SK-N-SH (cell line): ENCODE measurements at regions not wholly inside any gene's neighbourhood (a gene's known extent, or its start where the extent isn't known, plus 50 kb on each side); places are given as distances from the start of the nearest gene placed in this dataset.

ENCODE experiments used
- CTCF ChIA-PET: fragments of 300-600, 350-600 bp; formaldehyde crosslinking; extraction: SDS; loops from one replicate; lab custom pipeline; 2021; lab: Yijun Ruan, JAX
- POLR2A ChIA-PET: fragments of 350-600 bp; sonication (Branson Sonifier 250); formaldehyde crosslinking; extraction: SDS; loops from one replicate; lab custom pipeline; 2020; ENCODE audit warnings: antibody characterized with exemption, inconsistent platforms; lab: Yijun Ruan, JAX
- DNase-seq: peaks from one replicate; pipeline ENCODE4 v3.0.0; 2012
- H2AFZ ChIP-seq: fragments of 200-600 bp; sonication (generic); 2 replicates; pipeline ENCODE4 v1.8.1; 2016; ENCODE audit warnings: antibody characterized with exemption, mild to moderate bottlenecking, low read depth
- H3F3A ChIP-seq: fragments of 200-600 bp; sonication (generic); replicated peaks from 2 replicates; pipeline ENCODE3; 2016; ENCODE audit warnings: antibody characterized with exemption, mild to moderate bottlenecking; ENCODE audit not compliant: insufficient read depth
- H3K27ac ChIP-seq, 2 experiments: fragments of 200-500 bp in 1 of 2; fragments of 200-600 bp in 1 of 2; sonication (Bioruptor generic) in 1 of 2; sonication (generic), shearing (Covaris generic) in 1 of 2; 2 replicates each; pipeline versions ENCODE4 v1.5.1 to v1.6.1; 2014 to 2016; ENCODE audit warnings: low read depth in 2 of 2, inconsistent platforms in 1 of 2, low read length in 1 of 2, mild to moderate bottlenecking in 1 of 2, mixed read lengths in 1 of 2
- H3K27me3 ChIP-seq: fragments of 200-600 bp; sonication (generic), shearing (Covaris generic); 2 replicates; pipeline ENCODE4 v1.6.1; 2016; ENCODE audit warnings: mixed run types; ENCODE audit not compliant: insufficient read depth
- H3K36me3 ChIP-seq, 2 experiments: fragments of 200-500 bp in 1 of 2; fragments of 200-600 bp in 1 of 2; sonication (Bioruptor generic) in 1 of 2; sonication (generic) in 1 of 2; replicated peaks in 1 of 2; 2 replicates each; pipeline versions ENCODE3 to v1.5.1; 2014 to 2016; ENCODE audit warnings: low read length in 1 of 2, mild to moderate bottlenecking in 1 of 2; ENCODE audit not compliant: insufficient read depth in 2 of 2, control insufficient read depth in 1 of 2
- H3K4me1 ChIP-seq, 2 experiments: fragments of 200-500 bp in 1 of 2; fragments of 200-600 bp in 1 of 2; sonication (Bioruptor generic) in 1 of 2; sonication (generic), shearing (Covaris generic) in 1 of 2; 2 replicates each; pipeline versions ENCODE4 v1.5.1 to v1.6.1; 2014 to 2016; ENCODE audit warnings: low read depth in 1 of 2, low read length in 1 of 2, mixed run types in 1 of 2; ENCODE audit not compliant: insufficient read depth in 2 of 2, control insufficient read depth in 1 of 2
- H3K4me2 ChIP-seq: fragments of 200-600 bp; sonication (generic), shearing (Covaris generic); 2 replicates; pipeline ENCODE4 v1.6.1; 2017; ENCODE audit warnings: mixed run types
- H3K4me3 ChIP-seq, 2 experiments: fragments of 200-500 bp in 1 of 2; fragments of 200-600 bp in 1 of 2; sonication (Bioruptor generic) in 1 of 2; sonication (generic), shearing (Covaris generic) in 1 of 2; 2 replicates each; pipeline versions ENCODE4 v1.5.1 to v1.8.1; 2014 to 2016; ENCODE audit warnings: low read depth in 2 of 2, inconsistent platforms in 1 of 2, low read length in 1 of 2, mild to moderate bottlenecking in 1 of 2, mixed read lengths in 1 of 2, moderate library complexity in 1 of 2
- H3K79me2 ChIP-seq: fragments of 200-600 bp; sonication (generic); 2 replicates; pipeline ENCODE4 v1.8.1; 2017; ENCODE audit warnings: mild to moderate bottlenecking; ENCODE audit not compliant: insufficient read depth
- H3K9ac ChIP-seq: fragments of 200-600 bp; sonication (generic); 2 replicates; pipeline ENCODE4 v1.6.1; 2017; ENCODE audit warnings: mixed run types
- H3K9me2 ChIP-seq: fragments of 200-600 bp; sonication (generic); 2 replicates; pipeline ENCODE4 v1.6.1; 2017; ENCODE audit warnings: mixed run types
- H3K9me3 ChIP-seq: fragments of 200-600 bp; sonication (generic); 2 replicates; pipeline ENCODE4 v1.6.1; 2017; ENCODE audit warnings: mixed run types, mild to moderate bottlenecking, moderate library complexity
- H4K20me1 ChIP-seq: fragments of 200-600 bp; sonication (generic); 2 replicates; pipeline ENCODE4 v1.6.1; 2017; ENCODE audit warnings: mild to moderate bottlenecking, mixed run types; ENCODE audit not compliant: insufficient read depth
- CHD2 ChIP-seq: fragments of 150-350 bp; IDR thresholded peaks from 2 replicates; pipeline ENCODE4 v1.6.1; 2018; ENCODE audit warnings: low read length; ENCODE audit not compliant: partially characterized antibody
- EZH2phosphoT487 ChIP-seq: fragments of 200-600 bp; sonication (generic); IDR thresholded peaks from 2 replicates; pipeline ENCODE4 v1.6.1; 2017; ENCODE audit warnings: low read depth, mixed run types, mild to moderate bottlenecking, antibody characterized with exemption, moderate library complexity, borderline replicate concordance
- FOXJ3 ChIP-seq: sonication (generic); formaldehyde crosslinking; IDR thresholded peaks from 2 replicates; pipeline ENCODE4 v1.5.1; 2020; ENCODE audit warnings: mild to moderate bottlenecking, missing genetic modification reagents
- FOXM1 ChIP-seq: IDR thresholded peaks from 2 replicates; pipeline ENCODE4 v1.4.0; 2012; ENCODE audit warnings: low read depth, mild to moderate bottlenecking
- GATA2 ChIP-seq: sonication (generic); formaldehyde crosslinking; IDR thresholded peaks from 2 replicates; pipeline ENCODE4 v1.5.0; 2020; ENCODE audit warnings: mild to moderate bottlenecking, missing genetic modification reagents
- NFIC ChIP-seq: IDR thresholded peaks from 2 replicates; pipeline ENCODE4 v1.4.0; 2012; ENCODE audit warnings: borderline replicate concordance
- RAD21 ChIP-seq: IDR thresholded peaks from 2 replicates; pipeline ENCODE4 v1.6.1; 2012; ENCODE audit warnings: mild to moderate bottlenecking, low read length
- RCOR1 ChIP-seq: fragments of 150-350 bp; IDR thresholded peaks from 2 replicates; pipeline ENCODE4 v1.6.1; 2017; ENCODE audit warnings: antibody characterized with exemption, low read length
- TAF1 ChIP-seq: IDR thresholded peaks from 2 replicates; pipeline ENCODE4 v1.6.1; 2012; ENCODE audit warnings: low read depth, mild to moderate bottlenecking, low read length, moderate library complexity, borderline replicate concordance
- TEAD4 ChIP-seq: IDR thresholded peaks from 2 replicates; pipeline ENCODE4 v1.4.0; 2012; ENCODE audit warnings: mild to moderate bottlenecking, borderline replicate concordance; ENCODE audit not compliant: insufficient read depth
- WGBS: methylation state at CpG from one replicate; pipeline ENCODE4 v1.1.6; 2017; ENCODE audit warnings: low lambda C conversion rate; 5-methylcytosine and 5-hydroxymethylcytosine counted together
- TF ChIP-seq, protein P1 (sequence below): IDR thresholded peaks from 2 replicates; pipeline ENCODE4 v1.6.1; 2012; ENCODE audit warnings: mild to moderate bottlenecking, low read depth, low read length, moderate library complexity
- TF ChIP-seq, protein P2 (sequence below): fragments of 150-350 bp; IDR thresholded peaks from 2 replicates; pipeline ENCODE4 v1.6.1; 2017; ENCODE audit warnings: antibody characterized with exemption, low read length, low read depth, borderline replicate concordance
- TF ChIP-seq, protein P3 (sequence below): fragments of 150-350 bp; IDR thresholded peaks from 2 replicates; pipeline ENCODE4 v1.6.1; 2016; ENCODE audit warnings: mild to moderate bottlenecking, low read depth, low read length
- TF ChIP-seq, protein P4 (sequence below): IDR thresholded peaks from 2 replicates; pipeline ENCODE4 v1.4.0; 2012; ENCODE audit warnings: low read depth, borderline replicate concordance
- TF ChIP-seq, protein P5 (sequence below): fragments of 200-600 bp; sonication (generic); IDR thresholded peaks from 2 replicates; pipeline ENCODE4 v1.6.1; 2017; ENCODE audit warnings: antibody characterized with exemption, mild to moderate bottlenecking, moderate library complexity

DNA sequence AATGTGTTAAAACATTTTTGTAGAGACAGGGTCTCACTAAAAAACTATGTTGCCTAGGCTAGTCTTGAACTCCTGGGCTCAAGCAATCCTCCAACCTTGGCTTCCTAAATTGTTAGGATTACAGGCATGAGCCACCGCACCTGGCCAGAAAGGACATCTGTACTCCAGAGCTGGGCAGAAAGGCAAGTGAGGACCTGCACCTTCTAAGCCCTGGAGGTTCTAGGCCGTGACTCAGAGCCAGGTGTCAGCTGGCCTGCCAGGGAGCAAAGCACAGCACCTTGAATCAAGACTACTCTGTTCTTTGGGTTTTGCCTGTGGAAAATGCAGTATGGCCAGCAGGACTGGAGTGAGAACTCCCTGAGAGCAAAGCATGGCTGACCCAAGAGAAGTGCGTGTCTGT is 396.5 kb downstream of the ADRA2A start:
- Histone ChIP-seq H3K4me3 (no peak overlapping the region), H3K27me3 (no peaks in the 10 kb centered on the region), H3K9me2 (no peaks in the 10 kb centered on the region)
- no peak for TF ChIP-seq CHD2
- TF ChIP-seq GATA2: no peak
- no peak for TF ChIP-seq TAF1
- no peak for TF ChIP-seq TEAD4
- TF ChIP-seq, protein P1, sequence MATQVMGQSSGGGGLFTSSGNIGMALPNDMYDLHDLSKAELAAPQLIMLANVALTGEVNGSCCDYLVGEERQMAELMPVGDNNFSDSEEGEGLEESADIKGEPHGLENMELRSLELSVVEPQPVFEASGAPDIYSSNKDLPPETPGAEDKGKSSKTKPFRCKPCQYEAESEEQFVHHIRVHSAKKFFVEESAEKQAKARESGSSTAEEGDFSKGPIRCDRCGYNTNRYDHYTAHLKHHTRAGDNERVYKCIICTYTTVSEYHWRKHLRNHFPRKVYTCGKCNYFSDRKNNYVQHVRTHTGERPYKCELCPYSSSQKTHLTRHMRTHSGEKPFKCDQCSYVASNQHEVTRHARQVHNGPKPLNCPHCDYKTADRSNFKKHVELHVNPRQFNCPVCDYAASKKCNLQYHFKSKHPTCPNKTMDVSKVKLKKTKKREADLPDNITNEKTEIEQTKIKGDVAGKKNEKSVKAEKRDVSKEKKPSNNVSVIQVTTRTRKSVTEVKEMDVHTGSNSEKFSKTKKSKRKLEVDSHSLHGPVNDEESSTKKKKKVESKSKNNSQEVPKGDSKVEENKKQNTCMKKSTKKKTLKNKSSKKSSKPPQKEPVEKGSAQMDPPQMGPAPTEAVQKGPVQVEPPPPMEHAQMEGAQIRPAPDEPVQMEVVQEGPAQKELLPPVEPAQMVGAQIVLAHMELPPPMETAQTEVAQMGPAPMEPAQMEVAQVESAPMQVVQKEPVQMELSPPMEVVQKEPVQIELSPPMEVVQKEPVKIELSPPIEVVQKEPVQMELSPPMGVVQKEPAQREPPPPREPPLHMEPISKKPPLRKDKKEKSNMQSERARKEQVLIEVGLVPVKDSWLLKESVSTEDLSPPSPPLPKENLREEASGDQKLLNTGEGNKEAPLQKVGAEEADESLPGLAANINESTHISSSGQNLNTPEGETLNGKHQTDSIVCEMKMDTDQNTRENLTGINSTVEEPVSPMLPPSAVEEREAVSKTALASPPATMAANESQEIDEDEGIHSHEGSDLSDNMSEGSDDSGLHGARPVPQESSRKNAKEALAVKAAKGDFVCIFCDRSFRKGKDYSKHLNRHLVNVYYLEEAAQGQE: no peak
- TF ChIP-seq RAD21: no peak
- no peak for TF ChIP-seq NFIC
- TF ChIP-seq FOXJ3 (CRISPR knock-in tag): no peak
- no peak for TF ChIP-seq EZH2phosphoT487
- TF ChIP-seq, protein P2, sequence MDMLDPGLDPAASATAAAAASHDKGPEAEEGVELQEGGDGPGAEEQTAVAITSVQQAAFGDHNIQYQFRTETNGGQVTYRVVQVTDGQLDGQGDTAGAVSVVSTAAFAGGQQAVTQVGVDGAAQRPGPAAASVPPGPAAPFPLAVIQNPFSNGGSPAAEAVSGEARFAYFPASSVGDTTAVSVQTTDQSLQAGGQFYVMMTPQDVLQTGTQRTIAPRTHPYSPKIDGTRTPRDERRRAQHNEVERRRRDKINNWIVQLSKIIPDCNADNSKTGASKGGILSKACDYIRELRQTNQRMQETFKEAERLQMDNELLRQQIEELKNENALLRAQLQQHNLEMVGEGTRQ: no peak
- TF ChIP-seq, protein P3, sequence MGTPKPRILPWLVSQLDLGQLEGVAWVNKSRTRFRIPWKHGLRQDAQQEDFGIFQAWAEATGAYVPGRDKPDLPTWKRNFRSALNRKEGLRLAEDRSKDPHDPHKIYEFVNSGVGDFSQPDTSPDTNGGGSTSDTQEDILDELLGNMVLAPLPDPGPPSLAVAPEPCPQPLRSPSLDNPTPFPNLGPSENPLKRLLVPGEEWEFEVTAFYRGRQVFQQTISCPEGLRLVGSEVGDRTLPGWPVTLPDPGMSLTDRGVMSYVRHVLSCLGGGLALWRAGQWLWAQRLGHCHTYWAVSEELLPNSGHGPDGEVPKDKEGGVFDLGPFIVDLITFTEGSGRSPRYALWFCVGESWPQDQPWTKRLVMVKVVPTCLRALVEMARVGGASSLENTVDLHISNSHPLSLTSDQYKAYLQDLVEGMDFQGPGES: no peak
- TF ChIP-seq RCOR1: no peak
- TF ChIP-seq, protein P4, sequence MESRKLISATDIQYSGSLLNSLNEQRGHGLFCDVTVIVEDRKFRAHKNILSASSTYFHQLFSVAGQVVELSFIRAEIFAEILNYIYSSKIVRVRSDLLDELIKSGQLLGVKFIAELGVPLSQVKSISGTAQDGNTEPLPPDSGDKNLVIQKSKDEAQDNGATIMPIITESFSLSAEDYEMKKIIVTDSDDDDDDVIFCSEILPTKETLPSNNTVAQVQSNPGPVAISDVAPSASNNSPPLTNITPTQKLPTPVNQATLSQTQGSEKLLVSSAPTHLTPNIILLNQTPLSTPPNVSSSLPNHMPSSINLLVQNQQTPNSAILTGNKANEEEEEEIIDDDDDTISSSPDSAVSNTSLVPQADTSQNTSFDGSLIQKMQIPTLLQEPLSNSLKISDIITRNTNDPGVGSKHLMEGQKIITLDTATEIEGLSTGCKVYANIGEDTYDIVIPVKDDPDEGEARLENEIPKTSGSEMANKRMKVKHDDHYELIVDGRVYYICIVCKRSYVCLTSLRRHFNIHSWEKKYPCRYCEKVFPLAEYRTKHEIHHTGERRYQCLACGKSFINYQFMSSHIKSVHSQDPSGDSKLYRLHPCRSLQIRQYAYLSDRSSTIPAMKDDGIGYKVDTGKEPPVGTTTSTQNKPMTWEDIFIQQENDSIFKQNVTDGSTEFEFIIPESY: no peak
- TF ChIP-seq, protein P5, sequence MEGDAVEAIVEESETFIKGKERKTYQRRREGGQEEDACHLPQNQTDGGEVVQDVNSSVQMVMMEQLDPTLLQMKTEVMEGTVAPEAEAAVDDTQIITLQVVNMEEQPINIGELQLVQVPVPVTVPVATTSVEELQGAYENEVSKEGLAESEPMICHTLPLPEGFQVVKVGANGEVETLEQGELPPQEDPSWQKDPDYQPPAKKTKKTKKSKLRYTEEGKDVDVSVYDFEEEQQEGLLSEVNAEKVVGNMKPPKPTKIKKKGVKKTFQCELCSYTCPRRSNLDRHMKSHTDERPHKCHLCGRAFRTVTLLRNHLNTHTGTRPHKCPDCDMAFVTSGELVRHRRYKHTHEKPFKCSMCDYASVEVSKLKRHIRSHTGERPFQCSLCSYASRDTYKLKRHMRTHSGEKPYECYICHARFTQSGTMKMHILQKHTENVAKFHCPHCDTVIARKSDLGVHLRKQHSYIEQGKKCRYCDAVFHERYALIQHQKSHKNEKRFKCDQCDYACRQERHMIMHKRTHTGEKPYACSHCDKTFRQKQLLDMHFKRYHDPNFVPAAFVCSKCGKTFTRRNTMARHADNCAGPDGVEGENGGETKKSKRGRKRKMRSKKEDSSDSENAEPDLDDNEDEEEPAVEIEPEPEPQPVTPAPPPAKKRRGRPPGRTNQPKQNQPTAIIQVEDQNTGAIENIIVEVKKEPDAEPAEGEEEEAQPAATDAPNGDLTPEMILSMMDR: no peak
- no peak for TF ChIP-seq FOXM1
- TF ChIP-seq, all 33 proteins: peak for 0
- no peak overlapping the region for H3K9ac ChIP-seq
- H3F3A ChIP-seq: no peaks in the 10 kb centered on the region
- ChIA-PET CTCF (no interaction called here), POLR2A (no interaction called here)
- H2AFZ ChIP-seq: no peak overlapping the region
- H3K79me2 ChIP-seq: no peaks in the 10 kb centered on the region
- H4K20me1 ChIP-seq: no peaks in the 10 kb centered on the region
- no peak overlapping the region for H3K4me2 ChIP-seq
- no peaks in the 10 kb centered on the region for H3K9me3 ChIP-seq
- H3K4me1 ChIP-seq: no peaks in the 10 kb centered on the region
- 14% methylated on average over 2 of the region's 3 CpGs for WGBS
- DNase-seq: no peak
- no peak overlapping the region for H3K27ac ChIP-seq
- H3K36me3 ChIP-seq: no peaks in the 10 kb centered on the region
